Fibroblast of mammary gland (primary cell): ENCODE measurements at regions not wholly inside any gene's neighbourhood (a gene's known extent, or its start where the extent isn't known, plus 50 kb on each side); places are given as distances from the start of the nearest gene placed in this dataset.
A peak's percentile ranks its signal among the peaks of the same experiment; 100 is the strongest.

Experiments used
- DNase-seq: peaks from one replicate; pipeline ENCODE4 v3.0.0-alpha.2; 2010; ENCODE audit warnings: low read depth
- H3K4me3 ChIP-seq: 2 replicates; pipeline ENCODE4 v1.5.1; 2011; ENCODE audit warnings: low read depth, mild to moderate bottlenecking, low read length, moderate library complexity; ENCODE audit not compliant: control insufficient read depth
- CTCF ChIP-seq: conservative IDR thresholded peaks from 2 replicates; pipeline ENCODE4 v1.5.1; 2011; ENCODE audit warnings: low read depth, low read length, inconsistent platforms; ENCODE audit not compliant: control insufficient read depth, insufficient read depth

GRCh38 chr12:91361864-91362263, 179.2 kb upstream of the DCN start:
- peak; percentile 66 for DNase-seq
- peak; percentile 67 for TF ChIP-seq CTCF
- no peak overlapping the region for H3K4me3 ChIP-seq

- no peak for TF ChIP-seq CTCF
- H3K4me3 ChIP-seq = no peak overlapping the region
- DNase-seq = no peak
Observed at GRCh38 chr12:91357381-91357780, 174.8 kb upstream of the DCN start.

- no peak overlapping the region for H3K4me3 ChIP-seq
- DNase-seq = no peak
- no peak for TF ChIP-seq CTCF
Observed at GRCh38 chr12:91356405-91356804, 173.8 kb upstream of the DCN start.

GRCh38 chr12:91355150-91356006, 172.8 kb upstream of the DCN start:
- H3K4me3 ChIP-seq = no peak overlapping the region
- DNase-seq = peak; percentile 82
- peak; percentile 96 for TF ChIP-seq CTCF

GRCh38 chr12:91353266-91353665, 170.6 kb upstream of the DCN start:
- TF ChIP-seq CTCF = no peak
- DNase-seq = no peak
- no peak overlapping the region for H3K4me3 ChIP-seq

GRCh38 chr12:91349476-91349875, 166.9 kb upstream of the DCN start:
- H3K4me3 ChIP-seq = no peak overlapping the region
- no peak for TF ChIP-seq CTCF
- DNase-seq = peak; percentile 29
